Upper lobe of right lung (tissue), 1 donor: ENCODE measurements at regions not wholly inside any gene's neighbourhood (a gene's known extent, or its start where the extent isn't known, plus 50 kb on each side); places are given as distances from the start of the nearest gene placed in this dataset.

Source experiments
- ATAC-seq: fragments of 200-7000 bp; cut with Tn5 transposase; one replicate; pipeline ENCODE4 v1.9.1; 2020; ENCODE audit warnings: mild to moderate bottlenecking, moderate library complexity
- DNase-seq: peaks from one replicate; pipeline ENCODE4 v3.0.0-alpha.2; 2020
- H3K27ac ChIP-seq: fragments of 200-600 bp; one replicate; pipeline ENCODE4 v1.8.0; 2022
- H3K27me3 ChIP-seq: fragments of 200-600 bp; one replicate; pipeline ENCODE4 v1.8.0; 2022; ENCODE audit warnings: mild to moderate bottlenecking
- H3K36me3 ChIP-seq: fragments of 200-600 bp; one replicate; pipeline ENCODE4 v1.8.0; 2022
- H3K4me1 ChIP-seq: fragments of 200-600 bp; one replicate; pipeline ENCODE4 v1.8.0; 2022
- H3K4me3 ChIP-seq: fragments of 200-600 bp; one replicate; pipeline ENCODE4 v1.8.0; 2022; ENCODE audit warnings: mild to moderate bottlenecking
- H3K9me3 ChIP-seq: fragments of 200-600 bp; one replicate; pipeline ENCODE4 v1.8.0; 2022
- CTCF ChIP-seq: fragments of 200-600 bp; IDR thresholded peaks from one replicate; pipeline ENCODE4 v1.8.0; 2022; ENCODE audit warnings: antibody characterized with exemption
- intact Hi-C: fragments of 100-400 bp; cut with DNase I; formaldehyde crosslinking; loops from one replicate; pipeline ENCODE4 v1.11.0; 2022
- donor health status: DM: no; HTN: yes; CAD: no; lungs with severe emphysema.

DNA sequence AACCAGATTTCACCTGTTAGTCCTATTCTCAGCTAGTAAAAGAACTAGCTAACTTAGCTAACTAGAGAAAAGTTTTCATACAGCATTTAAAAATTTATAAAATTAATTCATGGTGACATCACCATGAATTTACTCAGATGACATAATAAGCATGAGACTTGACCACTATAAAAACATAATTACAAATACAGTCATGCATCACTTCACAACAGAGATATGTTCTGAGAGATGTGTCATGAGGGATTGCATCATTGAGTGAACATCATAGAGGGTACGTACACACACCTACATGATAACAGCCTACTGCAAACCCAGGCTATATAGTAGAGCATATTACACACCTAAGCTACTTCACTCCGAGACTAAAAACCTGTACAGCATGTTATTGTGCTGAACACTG is 481.3 kb upstream of the CHAC2 start:
- intact Hi-C loops: no loop called here
- Histone ChIP-seq H3K27me3 (no peaks in the 10 kb centered on the region), H3K4me3 (no peak overlapping the region), H3K9me3 (no peaks in the 10 kb centered on the region), H3K27ac (no peak overlapping the region), H3K4me1 (no peaks in the 10 kb centered on the region), H3K36me3 (no peaks in the 10 kb centered on the region)
- TF ChIP-seq CTCF: no peak
- ATAC-seq: no peak
- no peak for DNase-seq

- no peak for ATAC-seq
- no peak for DNase-seq
- Histone ChIP-seq H3K27ac (no peak overlapping the region), H3K9me3 (no peaks in the 10 kb centered on the region), H3K4me1 (no peaks in the 10 kb centered on the region), H3K4me3 (no peak overlapping the region), H3K36me3 (no peaks in the 10 kb centered on the region), H3K27me3 (no peaks in the 10 kb centered on the region)
- TF ChIP-seq CTCF: no peak
- intact Hi-C loops: no loop called here
These were observed 491.9 kb upstream of the CHAC2 start for GRCh38 chr2:53275743-53276142.

DNA sequence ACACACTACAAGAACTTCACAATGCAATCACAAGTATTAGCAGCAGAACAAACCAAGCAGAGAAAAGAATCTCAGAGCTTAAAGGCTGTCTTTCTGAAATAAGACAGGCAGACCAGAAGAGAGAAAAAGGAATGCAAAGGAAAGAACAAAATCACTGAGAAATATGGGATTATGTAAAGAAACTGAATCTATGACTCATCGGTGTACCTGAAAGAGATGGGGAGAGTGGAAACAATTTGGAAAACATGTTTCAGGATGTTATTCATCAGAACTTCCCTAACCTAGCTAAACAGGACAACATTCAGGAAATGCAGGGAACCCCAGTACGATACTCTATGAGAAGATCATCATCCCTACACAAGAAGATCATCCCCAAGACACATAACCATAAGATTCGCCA is 499.0 kb upstream of the CHAC2 start:
- DNase-seq: no peak
- TF ChIP-seq CTCF: no peak
- ATAC-seq: no peak
- no peak overlapping the region for H3K27ac ChIP-seq
- H3K27me3 ChIP-seq: no peaks in the 10 kb centered on the region
- H3K4me1 ChIP-seq: no peaks in the 10 kb centered on the region
- H3K36me3 ChIP-seq: no peaks in the 10 kb centered on the region
- intact Hi-C loops: no loop called here
- no peak overlapping the region for H3K4me3 ChIP-seq
- no peaks in the 10 kb centered on the region for H3K9me3 ChIP-seq

- DNase-seq (no peak), ATAC-seq (no peak)
- no peak overlapping the region for H3K27ac ChIP-seq
- no peaks in the 10 kb centered on the region for H3K36me3 ChIP-seq
- H3K4me3 ChIP-seq: no peak overlapping the region
- H3K27me3 ChIP-seq: no peaks in the 10 kb centered on the region
- no peak for TF ChIP-seq CTCF
- intact Hi-C loops: no loop called here
- H3K9me3 ChIP-seq: no peaks in the 10 kb centered on the region
- H3K4me1 ChIP-seq: no peaks in the 10 kb centered on the region
These were observed 499.5 kb upstream of the CHAC2 start for GRCh38 chr2:53268086-53268485.

GRCh38 chr2:53265544-53266299 is 501.9 kb upstream of the CHAC2 start:
- intact Hi-C loops: no loop called here
- Histone ChIP-seq H3K4me1 (no peaks in the 10 kb centered on the region), H3K4me3 (no peak overlapping the region), H3K36me3 (no peaks in the 10 kb centered on the region), H3K9me3 (no peaks in the 10 kb centered on the region), H3K27me3 (no peaks in the 10 kb centered on the region), H3K27ac (no peak overlapping the region)
- DNase-seq: no peak
- TF ChIP-seq CTCF: no peak
- ATAC-seq: no peak

- Histone ChIP-seq H3K36me3 (no peaks in the 10 kb centered on the region), H3K4me3 (no peak overlapping the region), H3K27ac (no peak overlapping the region), H3K4me1 (no peaks in the 10 kb centered on the region), H3K9me3 (no peaks in the 10 kb centered on the region), H3K27me3 (no peaks in the 10 kb centered on the region)
- intact Hi-C loops: no loop called here
- no peak for DNase-seq
- no peak for TF ChIP-seq CTCF
- ATAC-seq: no peak
These were observed 507.0 kb upstream of the CHAC2 start for GRCh38 chr2:53260568-53260967.
